SIG-M5 treated with dmso at 0.1 percent for 504 hours (cell line): ENCODE measurements at regions not wholly inside any gene's neighbourhood (a gene's known extent, or its start where the extent isn't known, plus 50 kb on each side); places are given as distances from the start of the nearest gene placed in this dataset.

ENCODE experiments used
- DNase-seq: peaks from one replicate; lab custom pipeline; 2025; ENCODE audit not compliant: unreplicated experiment; lab: John Stamatoyannopoulos, UW

DNA sequence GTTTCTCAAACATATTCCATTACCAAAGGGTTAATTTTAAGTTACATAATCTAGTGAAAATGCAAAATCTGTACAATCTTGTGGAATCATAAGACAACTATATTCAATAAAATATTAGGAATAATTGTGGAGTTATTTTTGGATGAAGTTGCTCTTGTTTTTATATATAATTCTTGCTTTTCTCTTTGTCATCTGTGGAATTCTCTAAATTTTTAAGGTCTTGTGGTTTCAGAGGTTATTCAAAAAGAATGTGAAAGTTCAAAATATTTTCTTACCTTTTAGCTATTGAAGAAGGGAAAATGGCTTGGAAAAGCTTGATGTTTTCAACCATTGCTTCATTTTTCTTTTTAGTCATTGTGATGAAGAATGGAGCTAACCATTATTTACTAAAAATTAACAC lies 552.1 kb downstream of the TFEC start:
- DNase-seq, result no peak

- DNase-seq, result no peak
These were observed 553.3 kb downstream of the TFEC start for GRCh38 chr7:115477193-115477651.

DNA sequence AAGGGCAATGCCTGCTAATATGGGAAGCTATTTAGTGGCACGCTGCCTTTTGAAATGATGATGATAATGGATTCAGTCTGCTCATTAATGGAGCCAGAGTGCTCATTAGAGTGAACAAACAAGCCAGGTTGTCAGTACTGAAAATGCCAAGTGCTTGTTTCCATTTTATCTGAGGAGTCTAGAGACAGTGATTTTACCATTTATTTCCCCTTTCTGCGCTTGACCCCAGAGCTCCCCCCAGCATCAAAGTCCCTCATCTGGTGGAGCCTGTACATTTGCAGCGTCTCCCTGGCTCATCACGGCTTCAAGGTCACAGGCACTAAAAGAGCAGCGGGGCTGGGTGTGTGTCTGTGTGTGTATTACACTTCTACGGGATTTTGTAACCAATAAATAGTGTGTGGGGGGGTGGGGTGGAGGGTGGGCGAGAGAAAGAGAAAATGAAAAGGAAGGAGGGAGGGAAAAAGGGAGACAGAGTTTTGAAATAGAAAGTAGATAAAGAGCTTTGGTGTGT lies 553.8 kb downstream of the TFEC start:
- DNase-seq, result no peak

DNA sequence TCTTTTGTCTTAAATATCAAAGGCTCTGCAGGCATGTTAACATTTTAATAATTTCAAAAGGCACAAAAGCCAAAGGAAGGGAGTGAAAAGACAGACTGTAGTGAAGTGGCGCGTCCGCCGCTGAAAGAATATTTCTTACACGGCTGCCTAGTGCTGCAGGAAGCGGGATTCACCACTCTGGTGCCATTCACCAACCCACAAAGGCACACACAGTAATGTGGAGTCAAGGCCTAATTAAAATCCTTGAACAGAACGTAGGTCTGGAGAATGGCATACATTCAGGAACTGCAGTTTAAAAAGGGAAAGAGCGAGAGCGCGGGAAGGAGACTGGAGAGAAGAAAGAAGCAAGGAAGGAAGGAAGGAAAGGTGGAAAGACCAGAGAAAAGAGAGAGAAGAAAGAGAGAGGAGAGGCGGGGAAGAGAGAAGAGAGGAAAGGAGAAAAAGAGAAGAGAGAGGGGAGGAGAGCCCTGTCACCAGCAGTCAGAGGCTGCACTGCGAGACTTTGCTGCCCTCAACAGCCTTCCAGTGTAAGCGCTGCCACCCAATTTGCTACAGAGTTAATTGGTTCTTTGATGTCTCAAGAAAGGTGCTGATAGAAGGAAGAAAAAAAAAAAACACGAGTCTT lies 554.0 kb downstream of the MDFIC start:
- peak; percentile 4 for DNase-seq

DNA sequence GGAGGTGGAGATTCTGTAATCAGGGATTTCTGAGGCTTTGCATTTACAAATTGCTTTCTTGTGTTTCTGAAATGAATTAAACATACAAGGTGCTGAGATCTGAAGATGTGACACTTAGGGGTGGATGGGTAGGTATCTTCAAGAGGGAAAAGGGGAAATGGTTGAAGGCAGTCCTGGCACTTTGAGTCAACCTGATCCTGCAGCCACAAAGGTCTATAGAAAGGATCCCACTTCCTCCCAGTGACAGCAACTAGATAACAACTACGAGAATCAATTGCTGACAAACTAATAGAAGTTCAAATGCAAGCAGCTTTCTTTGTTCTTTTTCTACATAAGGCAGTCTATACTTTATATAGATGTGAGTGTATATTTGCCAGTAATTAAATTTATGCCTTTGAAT lies 553.3 kb downstream of the MDFIC start:
- no peak for DNase-seq

DNA sequence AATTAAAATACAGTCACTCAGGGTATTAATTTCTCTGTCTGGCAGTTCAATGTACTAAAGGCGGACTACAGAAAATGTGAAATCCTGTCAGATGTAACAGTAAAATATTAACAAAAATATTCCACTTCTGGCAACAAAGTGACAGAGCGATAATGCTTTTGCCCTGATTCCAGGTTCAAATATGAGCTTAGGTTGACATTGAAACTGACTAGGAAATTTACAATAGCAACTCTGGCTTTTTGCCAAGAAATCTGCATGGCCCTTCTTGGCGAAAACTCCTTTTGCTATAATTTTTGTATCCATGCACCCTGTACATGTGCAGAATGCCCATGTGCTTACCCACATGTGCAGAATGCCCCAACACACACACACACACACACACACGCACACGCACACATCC lies 552.2 kb downstream of the MDFIC start:
- DNase-seq, result no peak

GRCh38 chr7:115471891-115472290 lies 550.0 kb downstream of the MDFIC start:
- DNase-seq, result no peak

DNA sequence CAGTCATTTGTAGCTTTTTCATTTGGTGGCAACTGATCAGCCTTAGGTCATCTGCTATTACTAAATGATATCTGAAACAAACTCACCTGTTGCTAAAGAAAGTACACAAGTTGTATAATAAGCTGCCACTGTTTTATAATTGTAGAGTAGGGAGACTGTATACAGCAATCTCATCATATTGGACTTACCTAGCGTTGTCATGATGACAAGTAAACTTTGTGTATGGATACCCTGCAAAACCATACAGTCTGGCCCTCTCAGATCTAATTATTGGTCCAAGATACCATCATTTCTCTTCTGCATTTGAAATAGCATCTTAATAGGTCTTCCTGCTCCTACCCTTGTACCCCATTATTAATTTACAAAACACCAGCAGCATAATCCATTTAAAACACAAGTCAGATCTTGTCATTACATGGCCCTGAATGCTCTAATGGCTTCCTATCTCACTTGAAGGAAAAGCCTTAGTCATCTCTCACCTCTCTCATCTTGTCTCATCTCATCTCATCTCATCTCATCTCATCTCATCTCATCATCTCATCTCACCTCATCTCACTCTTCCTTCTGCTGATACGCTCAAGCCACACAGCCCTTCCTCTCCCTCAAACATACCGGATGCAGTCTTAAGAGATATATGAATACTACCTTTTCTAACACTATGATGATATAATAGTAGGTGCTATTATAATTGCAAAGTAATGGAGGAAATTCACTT lies 540.6 kb downstream of the MDFIC start:
- no peak for DNase-seq

GRCh38 chr7:115449689-115450088 lies 527.8 kb downstream of the MDFIC start:
- no peak for DNase-seq

DNA sequence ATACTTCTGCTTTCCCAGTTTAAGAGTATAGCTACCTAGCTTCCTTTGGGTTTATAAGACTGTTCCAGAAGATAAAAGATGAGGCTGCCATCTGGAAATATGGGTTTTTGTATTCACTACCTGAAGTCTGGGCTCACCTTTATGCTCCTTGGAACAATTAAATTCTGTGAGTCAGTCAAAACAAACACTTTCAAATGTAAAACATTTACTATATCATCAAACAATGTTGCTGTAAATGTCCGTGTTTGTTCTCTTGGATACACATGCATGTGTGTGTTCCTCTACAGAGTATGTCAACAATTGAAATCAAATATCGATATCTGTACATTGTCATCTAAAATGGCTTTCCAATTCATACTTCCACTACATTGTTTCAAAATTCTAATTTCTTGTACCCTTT lies 525.6 kb downstream of the MDFIC start:
- no peak for DNase-seq

- no peak for DNase-seq
These were observed 519.1 kb downstream of the MDFIC start for GRCh38 chr7:115441033-115441432.

GRCh38 chr7:115435178-115435577 lies 513.3 kb downstream of the MDFIC start:
- no peak for DNase-seq

GRCh38 chr7:115429918-115430317 lies 508.0 kb downstream of the MDFIC start:
- no peak for DNase-seq

GRCh38 chr7:115417662-115418061 lies 495.8 kb downstream of the MDFIC start:
- no peak for DNase-seq

GRCh38 chr7:115410972-115411686 lies 489.2 kb downstream of the MDFIC start:
- peak; percentile 94 for DNase-seq

DNA sequence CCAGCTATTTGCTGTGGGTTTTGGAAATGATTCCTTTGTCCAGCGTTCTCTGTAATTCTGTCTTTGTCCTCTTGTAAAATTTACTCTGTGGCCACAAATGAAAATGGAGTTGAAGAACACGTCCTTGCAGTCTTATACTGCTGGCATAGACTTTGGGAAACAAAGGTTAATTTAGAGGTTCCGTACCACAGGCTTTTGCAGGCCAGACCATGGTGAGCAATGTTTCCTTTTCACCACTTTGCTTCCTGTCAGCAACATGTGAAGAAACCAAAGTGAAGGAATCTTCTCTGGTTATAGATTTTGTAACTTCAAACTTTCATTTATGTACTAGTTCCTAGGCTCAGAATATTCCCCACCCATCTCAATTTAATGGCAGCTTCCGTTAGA lies 488.5 kb downstream of the MDFIC start:
- peak; percentile 71 for DNase-seq

- DNase-seq, result peak; percentile 49
These were observed 488.0 kb downstream of the MDFIC start for GRCh38 chr7:115409682-115410433.

- DNase-seq, result no peak
These were observed 484.3 kb downstream of the MDFIC start for GRCh38 chr7:115406219-115406618.

- no peak for DNase-seq
These were observed 465.2 kb downstream of the MDFIC start for GRCh38 chr7:115387137-115387536.

DNA sequence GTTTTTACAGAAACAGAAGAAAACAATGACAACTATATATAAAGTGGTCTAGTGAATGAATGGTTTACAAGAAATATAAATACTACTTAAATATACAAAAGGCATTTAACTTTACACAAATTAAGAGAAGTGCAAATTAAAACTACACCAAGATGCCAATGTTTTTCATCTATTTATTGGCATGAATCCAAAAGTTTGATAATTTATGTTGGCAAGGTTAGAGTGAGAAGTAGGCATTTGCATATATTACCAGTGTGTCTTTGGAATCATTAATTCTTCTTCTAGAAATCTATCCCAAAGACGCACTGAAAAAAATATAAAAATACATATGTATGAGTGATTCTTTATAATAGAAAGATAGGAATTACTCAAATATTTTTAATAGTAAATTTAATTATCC lies 457.4 kb downstream of the MDFIC start:
- DNase-seq, result no peak

DNA sequence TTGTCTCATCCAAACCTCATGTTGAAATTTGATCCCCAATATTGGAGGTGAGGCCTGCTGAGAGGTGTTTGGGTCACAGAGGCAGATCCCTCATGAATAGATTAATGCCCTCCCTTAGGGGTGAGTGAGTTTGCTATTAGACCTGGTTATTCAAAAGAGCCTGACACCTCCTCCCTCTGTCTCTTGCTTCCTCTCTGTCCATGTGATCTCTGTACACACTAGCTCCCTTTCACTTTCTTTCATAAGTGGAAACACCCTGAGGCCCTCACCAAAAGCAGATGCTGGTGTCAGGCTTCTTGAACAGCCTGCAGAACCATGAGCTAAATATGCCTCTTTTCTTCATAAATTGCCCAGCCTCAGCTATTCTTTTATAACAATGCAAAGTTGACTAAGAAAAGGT lies 447.1 kb downstream of the MDFIC start:
- no peak for DNase-seq
